Glutamatergic neuron (in vitro differentiated cells): ENCODE measurements at regions not wholly inside any gene's neighbourhood (a gene's known extent, or its start where the extent isn't known, plus 50 kb on each side); places are given as distances from the start of the nearest gene placed in this dataset.

Experiments used
- DNase-seq: peaks from one replicate; pipeline ENCODE4 v3.0.0; 2022
- H3K27ac Mint-ChIP-seq: one replicate; pipeline ENCODE4 v1.8.0; 2020; ENCODE audit warnings: mild to moderate bottlenecking, mixed read lengths, inconsistent platforms; ENCODE audit not compliant: unreplicated experiment
- H3K27me3 Mint-ChIP-seq: one replicate; pipeline ENCODE4 v1.8.0; 2020; ENCODE audit warnings: mild to moderate bottlenecking, moderate library complexity, mixed read lengths, inconsistent platforms; ENCODE audit not compliant: unreplicated experiment
- H3K36me3 Mint-ChIP-seq: one replicate; pipeline ENCODE4 v1.8.0; 2020; ENCODE audit warnings: mild to moderate bottlenecking, mixed read lengths, inconsistent platforms; ENCODE audit not compliant: unreplicated experiment
- H3K4me1 Mint-ChIP-seq: one replicate; pipeline ENCODE4 v1.8.0; 2020; ENCODE audit warnings: mild to moderate bottlenecking, low read depth, mixed read lengths, inconsistent platforms; ENCODE audit not compliant: unreplicated experiment
- H3K4me3 Mint-ChIP-seq: one replicate; pipeline ENCODE4 v1.8.0; 2020; ENCODE audit warnings: mild to moderate bottlenecking, mixed read lengths, inconsistent platforms; ENCODE audit not compliant: unreplicated experiment
- H3K9me3 Mint-ChIP-seq: one replicate; pipeline ENCODE4 v1.8.0; 2020; ENCODE audit warnings: mild to moderate bottlenecking, moderate library complexity, mixed read lengths, inconsistent platforms; ENCODE audit not compliant: unreplicated experiment
- TF ChIP-seq, protein P1 (sequence below): fragments of 200-600 bp; sonication (generic); IDR thresholded peaks from one replicate; pipeline ENCODE4 v1.5.0; 2021; ENCODE audit not compliant: partially characterized antibody, unreplicated experiment

GRCh38 chr10:120997313-120997712 is 146.2 kb downstream of the WDR11 start:
- Mint-ChIP-seq H3K27me3 (no peaks in the 10 kb centered on the region), H3K27ac (no peak overlapping the region), H3K9me3 (peaks cover 5% of the 10 kb centered on the region), H3K36me3 (peaks cover 10% of the 10 kb centered on the region), H3K4me1 (no peaks in the 10 kb centered on the region), H3K4me3 (no peak overlapping the region)
- TF ChIP-seq, protein P1, sequence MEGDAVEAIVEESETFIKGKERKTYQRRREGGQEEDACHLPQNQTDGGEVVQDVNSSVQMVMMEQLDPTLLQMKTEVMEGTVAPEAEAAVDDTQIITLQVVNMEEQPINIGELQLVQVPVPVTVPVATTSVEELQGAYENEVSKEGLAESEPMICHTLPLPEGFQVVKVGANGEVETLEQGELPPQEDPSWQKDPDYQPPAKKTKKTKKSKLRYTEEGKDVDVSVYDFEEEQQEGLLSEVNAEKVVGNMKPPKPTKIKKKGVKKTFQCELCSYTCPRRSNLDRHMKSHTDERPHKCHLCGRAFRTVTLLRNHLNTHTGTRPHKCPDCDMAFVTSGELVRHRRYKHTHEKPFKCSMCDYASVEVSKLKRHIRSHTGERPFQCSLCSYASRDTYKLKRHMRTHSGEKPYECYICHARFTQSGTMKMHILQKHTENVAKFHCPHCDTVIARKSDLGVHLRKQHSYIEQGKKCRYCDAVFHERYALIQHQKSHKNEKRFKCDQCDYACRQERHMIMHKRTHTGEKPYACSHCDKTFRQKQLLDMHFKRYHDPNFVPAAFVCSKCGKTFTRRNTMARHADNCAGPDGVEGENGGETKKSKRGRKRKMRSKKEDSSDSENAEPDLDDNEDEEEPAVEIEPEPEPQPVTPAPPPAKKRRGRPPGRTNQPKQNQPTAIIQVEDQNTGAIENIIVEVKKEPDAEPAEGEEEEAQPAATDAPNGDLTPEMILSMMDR = no peak
- DNase-seq = no peak

GRCh38 chr10:120997756-120998155 is 146.6 kb downstream of the WDR11 start:
- Mint-ChIP-seq H3K27me3 (no peaks in the 10 kb centered on the region), H3K4me1 (no peaks in the 10 kb centered on the region), H3K36me3 (peaks cover 14% of the 10 kb centered on the region), H3K27ac (no peak overlapping the region), H3K9me3 (peaks cover 5% of the 10 kb centered on the region), H3K4me3 (no peak overlapping the region)
- TF ChIP-seq, protein P1 = no peak
- no peak for DNase-seq

DNA sequence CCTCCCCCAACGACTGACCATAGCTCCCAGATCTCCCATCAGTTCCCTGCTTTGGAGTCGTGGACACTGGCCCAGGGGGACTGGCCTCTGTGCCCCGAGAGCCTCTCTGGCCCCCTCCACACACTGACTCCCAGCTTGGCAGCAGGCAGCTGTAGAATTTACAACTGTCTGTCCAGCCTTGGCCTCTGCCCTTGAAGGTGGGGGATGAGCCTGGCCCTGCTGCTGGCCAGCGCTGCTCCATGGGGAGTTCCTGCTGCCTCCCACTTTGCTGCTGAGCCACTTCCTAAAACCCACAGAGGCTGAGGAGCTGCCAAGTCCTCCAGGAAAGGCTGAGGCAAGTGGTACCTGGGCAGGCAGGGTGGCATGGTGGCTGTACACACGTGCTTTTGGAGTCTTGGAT is 147.1 kb downstream of the WDR11 start:
- Mint-ChIP-seq H3K9me3 (peaks cover 5% of the 10 kb centered on the region), H3K27ac (no peak overlapping the region), H3K4me1 (no peaks in the 10 kb centered on the region), H3K27me3 (no peaks in the 10 kb centered on the region), H3K4me3 (no peak overlapping the region), H3K36me3 (peaks cover 15% of the 10 kb centered on the region)
- TF ChIP-seq, protein P1 = no peak
- no peak for DNase-seq

GRCh38 chr10:120998782-120999285 is 147.7 kb downstream of the WDR11 start:
- Mint-ChIP-seq H3K27ac (no peak overlapping the region), H3K27me3 (no peaks in the 10 kb centered on the region), H3K4me1 (no peaks in the 10 kb centered on the region), H3K36me3 (peaks cover 16% of the 10 kb centered on the region), H3K9me3 (peaks cover 3% of the 10 kb centered on the region), H3K4me3 (no peak overlapping the region)
- DNase-seq = no peak
- TF ChIP-seq, protein P1 = no peak

GRCh38 chr10:120999868-121000267 is 148.7 kb downstream of the WDR11 start:
- TF ChIP-seq, protein P1 = no peak
- H3K36me3 Mint-ChIP-seq = peaks cover 22% of the 10 kb centered on the region
- peaks cover 12% of the 10 kb centered on the region for H3K9me3 Mint-ChIP-seq
- H3K4me3 Mint-ChIP-seq = no peak overlapping the region
- H3K27ac Mint-ChIP-seq = no peak overlapping the region
- DNase-seq = no peak
- H3K27me3 Mint-ChIP-seq = no peaks in the 10 kb centered on the region
- no peaks in the 10 kb centered on the region for H3K4me1 Mint-ChIP-seq
